Cerebellar nuclear complex (tissue), 1 donor: ENCODE measurements at regions not wholly inside any gene's neighbourhood (a gene's known extent, or its start where the extent isn't known, plus 50 kb on each side); places are given as distances from the start of the nearest gene placed in this dataset.

Experiments used
- DNase-seq, 2 experiments: peaks; one replicate each; lab custom pipeline; 2025; lab: John Stamatoyannopoulos, UW

GRCh38 chr20:60274717-60275116 lies 316.5 kb downstream of the CDH26 start:
- DNase-seq: no peak

- no peak for DNase-seq
These were observed 323.1 kb downstream of the CDH26 start for GRCh38 chr20:60281295-60281694.

GRCh38 chr20:60283281-60283680 lies 325.1 kb downstream of the CDH26 start:
- DNase-seq: no peak

- DNase-seq: no peak
These were observed 328.5 kb downstream of the CDH26 start for GRCh38 chr20:60286764-60287163.

- no peak for DNase-seq
These were observed 330.7 kb downstream of the CDH26 start for GRCh38 chr20:60288945-60289344.

- DNase-seq: no peak
These were observed 333.8 kb downstream of the CDH26 start for GRCh38 chr20:60292001-60292520.

GRCh38 chr20:60294632-60295031 lies 336.4 kb downstream of the CDH26 start:
- DNase-seq: no peak

- DNase-seq: no peak
These were observed 337.0 kb downstream of the CDH26 start for GRCh38 chr20:60295214-60295613.

GRCh38 chr20:60297649-60298048 lies 339.4 kb downstream of the CDH26 start:
- DNase-seq: no peak

- DNase-seq: no peak
These were observed 340.4 kb downstream of the CDH26 start for GRCh38 chr20:60298647-60299046.

- DNase-seq: no peak
These were observed 341.7 kb downstream of the CDH26 start for GRCh38 chr20:60299951-60300350.

GRCh38 chr20:60300374-60300773 lies 342.2 kb downstream of the CDH26 start:
- no peak for DNase-seq

- DNase-seq: no peak
These were observed 344.7 kb downstream of the CDH26 start for GRCh38 chr20:60302875-60303274.

GRCh38 chr20:60304026-60304590 lies 345.9 kb downstream of the CDH26 start:
- DNase-seq: no peak

GRCh38 chr20:60304931-60305330 lies 346.7 kb downstream of the CDH26 start:
- no peak for DNase-seq

- DNase-seq: no peak
These were observed 347.9 kb downstream of the CDH26 start for GRCh38 chr20:60306105-60306504.

- no peak for DNase-seq
These were observed 348.3 kb downstream of the CDH26 start for GRCh38 chr20:60306551-60306950.

- DNase-seq: no peak
These were observed 352.5 kb downstream of the CDH26 start for GRCh38 chr20:60310560-60311349.

GRCh38 chr20:60313191-60313590 lies 355.0 kb downstream of the CDH26 start:
- DNase-seq: no peak

- DNase-seq: no peak
These were observed 355.4 kb downstream of the CDH26 start for GRCh38 chr20:60313614-60314013.

GRCh38 chr20:60314727-60315126 lies 356.5 kb downstream of the CDH26 start:
- no peak for DNase-seq

GRCh38 chr20:60316476-60317158 lies 358.4 kb downstream of the CDH26 start:
- no peak for DNase-seq

- DNase-seq: no peak
These were observed 359.2 kb downstream of the CDH26 start for GRCh38 chr20:60317401-60317800.
